ENCODE measurements at regions not wholly inside any gene's neighbourhood (a gene's known extent, or its start where the extent isn't known, plus 50 kb on each side); places are given as distances from the start of the nearest gene placed in this dataset.

- DNase-seq: no peak
Observed at GRCh38 chr17:34699181-34699580, 119.8 kb downstream of the TMEM132E start.

DNA sequence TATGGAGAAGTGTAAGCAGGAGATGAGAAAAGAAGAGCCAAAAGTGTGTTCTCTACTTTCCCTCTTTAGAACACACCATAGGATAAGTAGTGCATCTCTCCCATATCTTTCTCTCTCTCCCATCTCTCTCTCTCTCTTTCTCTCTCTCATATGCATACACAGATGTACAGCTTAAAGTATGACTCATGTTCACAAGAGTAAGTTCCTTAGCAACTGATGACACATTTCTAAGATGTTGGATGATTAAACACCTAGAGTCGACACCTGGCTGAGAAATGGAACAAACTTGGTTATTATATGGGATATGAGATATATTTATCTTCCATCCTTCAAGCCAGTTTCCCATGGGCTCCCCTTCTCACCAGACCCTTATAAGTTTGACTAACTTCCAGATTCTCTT is 113.5 kb downstream of the TMEM132E start:
- DNase-seq: no peak

All from NCI-H446 (cell line).